WTC11 (cell line): ENCODE measurements at regions not wholly inside any gene's neighbourhood (a gene's known extent, or its start where the extent isn't known, plus 50 kb on each side); places are given as distances from the start of the nearest gene placed in this dataset.

Experiments
- ZNF263 ChIP-seq: sonication (generic); formaldehyde crosslinking; IDR thresholded peaks from 2 replicates; pipeline ENCODE4 v1.8.1; 2022; ENCODE audit warnings: low read depth, mild to moderate bottlenecking, moderate library complexity, missing genetic modification reagents
- ZNF423 ChIP-seq: fragments of 250-450 bp; sonication (Bioruptor Pico); IDR thresholded peaks from 2 replicates; pipeline ENCODE4 v2.1.2; 2022; ENCODE audit warnings: mild to moderate bottlenecking, moderate library complexity
- TF ChIP-seq, protein P1 (sequence below): sonication (generic); formaldehyde crosslinking; IDR thresholded peaks from 2 replicates; pipeline ENCODE4 v1.8.0; 2023; ENCODE audit warnings: missing genetic modification reagents, mild to moderate bottlenecking, borderline replicate concordance
- TF ChIP-seq, protein P2 (sequence below): sonication (generic); formaldehyde crosslinking; IDR thresholded peaks from 2 replicates; pipeline ENCODE4 v1.8.0; 2022; ENCODE audit warnings: mild to moderate bottlenecking, missing genetic modification reagents
- TF ChIP-seq, protein P3 (sequence below): fragments of 250-450 bp; sonication (Bioruptor Pico); IDR thresholded peaks from 2 replicates; pipeline ENCODE4 v1.8.0; 2021; ENCODE audit warnings: mild to moderate bottlenecking
- TF ChIP-seq, protein P4 (sequence below): sonication (generic); formaldehyde crosslinking; IDR thresholded peaks from 2 replicates; pipeline ENCODE4 v1.8.1; 2023; ENCODE audit warnings: mild to moderate bottlenecking, missing genetic modification reagents, borderline replicate concordance
- TF ChIP-seq, protein P5 (sequence below): sonication (generic); formaldehyde crosslinking; IDR thresholded peaks from 2 replicates; pipeline ENCODE4 v1.8.1; 2023; ENCODE audit warnings: mild to moderate bottlenecking, missing genetic modification reagents
- TF ChIP-seq, protein P6 (sequence below): sonication (generic); formaldehyde crosslinking; conservative IDR thresholded peaks from 2 replicates; pipeline ENCODE4 v1.8.1; 2022; ENCODE audit warnings: mild to moderate bottlenecking, missing genetic modification reagents
- TF ChIP-seq, protein P7 (sequence below): sonication (generic); formaldehyde crosslinking; IDR thresholded peaks from 2 replicates; pipeline ENCODE4 v1.8.0; 2022; ENCODE audit warnings: missing genetic modification reagents
- TF ChIP-seq, protein P8 (sequence below): sonication (generic); formaldehyde crosslinking; IDR thresholded peaks from 2 replicates; pipeline ENCODE4 v1.8.0; 2022; ENCODE audit warnings: mild to moderate bottlenecking, missing genetic modification reagents
- TF ChIP-seq, protein P9 (sequence below): fragments of 200-600 bp; IDR thresholded peaks from 2 replicates; pipeline ENCODE4 v1.8.0; 2022; ENCODE audit warnings: antibody characterized with exemption

DNA sequence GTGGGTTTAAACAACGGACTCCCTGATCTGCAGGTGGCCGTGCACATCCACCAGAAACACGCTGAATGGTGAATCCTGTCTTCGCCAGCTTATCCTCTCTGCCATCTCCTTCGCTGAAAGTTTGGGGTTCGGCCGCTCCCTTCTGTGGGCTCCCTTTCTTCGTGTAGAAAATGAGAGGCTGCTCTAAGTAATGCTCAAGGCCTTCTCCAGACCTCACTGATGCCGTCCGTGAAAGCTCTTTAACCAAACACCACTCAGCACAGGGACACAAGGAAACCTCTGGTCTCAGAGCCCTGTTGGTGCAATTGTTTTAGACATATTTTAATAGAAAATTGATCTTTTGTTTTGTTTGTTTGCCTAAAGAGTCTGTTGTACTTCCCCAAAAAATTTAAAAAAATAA is 596.5 kb downstream of the IRX1 start (continued):
- TF ChIP-seq, protein P1, sequence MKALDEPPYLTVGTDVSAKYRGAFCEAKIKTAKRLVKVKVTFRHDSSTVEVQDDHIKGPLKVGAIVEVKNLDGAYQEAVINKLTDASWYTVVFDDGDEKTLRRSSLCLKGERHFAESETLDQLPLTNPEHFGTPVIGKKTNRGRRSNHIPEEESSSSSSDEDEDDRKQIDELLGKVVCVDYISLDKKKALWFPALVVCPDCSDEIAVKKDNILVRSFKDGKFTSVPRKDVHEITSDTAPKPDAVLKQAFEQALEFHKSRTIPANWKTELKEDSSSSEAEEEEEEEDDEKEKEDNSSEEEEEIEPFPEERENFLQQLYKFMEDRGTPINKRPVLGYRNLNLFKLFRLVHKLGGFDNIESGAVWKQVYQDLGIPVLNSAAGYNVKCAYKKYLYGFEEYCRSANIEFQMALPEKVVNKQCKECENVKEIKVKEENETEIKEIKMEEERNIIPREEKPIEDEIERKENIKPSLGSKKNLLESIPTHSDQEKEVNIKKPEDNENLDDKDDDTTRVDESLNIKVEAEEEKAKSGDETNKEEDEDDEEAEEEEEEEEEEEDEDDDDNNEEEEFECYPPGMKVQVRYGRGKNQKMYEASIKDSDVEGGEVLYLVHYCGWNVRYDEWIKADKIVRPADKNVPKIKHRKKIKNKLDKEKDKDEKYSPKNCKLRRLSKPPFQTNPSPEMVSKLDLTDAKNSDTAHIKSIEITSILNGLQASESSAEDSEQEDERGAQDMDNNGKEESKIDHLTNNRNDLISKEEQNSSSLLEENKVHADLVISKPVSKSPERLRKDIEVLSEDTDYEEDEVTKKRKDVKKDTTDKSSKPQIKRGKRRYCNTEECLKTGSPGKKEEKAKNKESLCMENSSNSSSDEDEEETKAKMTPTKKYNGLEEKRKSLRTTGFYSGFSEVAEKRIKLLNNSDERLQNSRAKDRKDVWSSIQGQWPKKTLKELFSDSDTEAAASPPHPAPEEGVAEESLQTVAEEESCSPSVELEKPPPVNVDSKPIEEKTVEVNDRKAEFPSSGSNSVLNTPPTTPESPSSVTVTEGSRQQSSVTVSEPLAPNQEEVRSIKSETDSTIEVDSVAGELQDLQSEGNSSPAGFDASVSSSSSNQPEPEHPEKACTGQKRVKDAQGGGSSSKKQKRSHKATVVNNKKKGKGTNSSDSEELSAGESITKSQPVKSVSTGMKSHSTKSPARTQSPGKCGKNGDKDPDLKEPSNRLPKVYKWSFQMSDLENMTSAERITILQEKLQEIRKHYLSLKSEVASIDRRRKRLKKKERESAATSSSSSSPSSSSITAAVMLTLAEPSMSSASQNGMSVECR (CRISPR knock-in tag) = no peak
- TF ChIP-seq, protein P2, sequence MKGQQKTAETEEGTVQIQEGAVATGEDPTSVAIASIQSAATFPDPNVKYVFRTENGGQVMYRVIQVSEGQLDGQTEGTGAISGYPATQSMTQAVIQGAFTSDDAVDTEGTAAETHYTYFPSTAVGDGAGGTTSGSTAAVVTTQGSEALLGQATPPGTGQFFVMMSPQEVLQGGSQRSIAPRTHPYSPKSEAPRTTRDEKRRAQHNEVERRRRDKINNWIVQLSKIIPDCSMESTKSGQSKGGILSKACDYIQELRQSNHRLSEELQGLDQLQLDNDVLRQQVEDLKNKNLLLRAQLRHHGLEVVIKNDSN (CRISPR knock-in tag) = no peak
- TF ChIP-seq ZNF423 (CRISPR knock-in tag) = no peak
- no peak for TF ChIP-seq ZNF263 (CRISPR knock-in tag)
- TF ChIP-seq, protein P3, sequence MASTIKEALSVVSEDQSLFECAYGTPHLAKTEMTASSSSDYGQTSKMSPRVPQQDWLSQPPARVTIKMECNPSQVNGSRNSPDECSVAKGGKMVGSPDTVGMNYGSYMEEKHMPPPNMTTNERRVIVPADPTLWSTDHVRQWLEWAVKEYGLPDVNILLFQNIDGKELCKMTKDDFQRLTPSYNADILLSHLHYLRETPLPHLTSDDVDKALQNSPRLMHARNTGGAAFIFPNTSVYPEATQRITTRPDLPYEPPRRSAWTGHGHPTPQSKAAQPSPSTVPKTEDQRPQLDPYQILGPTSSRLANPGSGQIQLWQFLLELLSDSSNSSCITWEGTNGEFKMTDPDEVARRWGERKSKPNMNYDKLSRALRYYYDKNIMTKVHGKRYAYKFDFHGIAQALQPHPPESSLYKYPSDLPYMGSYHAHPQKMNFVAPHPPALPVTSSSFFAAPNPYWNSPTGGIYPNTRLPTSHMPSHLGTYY (CRISPR knock-in tag) = no peak
- TF ChIP-seq, protein P4, sequence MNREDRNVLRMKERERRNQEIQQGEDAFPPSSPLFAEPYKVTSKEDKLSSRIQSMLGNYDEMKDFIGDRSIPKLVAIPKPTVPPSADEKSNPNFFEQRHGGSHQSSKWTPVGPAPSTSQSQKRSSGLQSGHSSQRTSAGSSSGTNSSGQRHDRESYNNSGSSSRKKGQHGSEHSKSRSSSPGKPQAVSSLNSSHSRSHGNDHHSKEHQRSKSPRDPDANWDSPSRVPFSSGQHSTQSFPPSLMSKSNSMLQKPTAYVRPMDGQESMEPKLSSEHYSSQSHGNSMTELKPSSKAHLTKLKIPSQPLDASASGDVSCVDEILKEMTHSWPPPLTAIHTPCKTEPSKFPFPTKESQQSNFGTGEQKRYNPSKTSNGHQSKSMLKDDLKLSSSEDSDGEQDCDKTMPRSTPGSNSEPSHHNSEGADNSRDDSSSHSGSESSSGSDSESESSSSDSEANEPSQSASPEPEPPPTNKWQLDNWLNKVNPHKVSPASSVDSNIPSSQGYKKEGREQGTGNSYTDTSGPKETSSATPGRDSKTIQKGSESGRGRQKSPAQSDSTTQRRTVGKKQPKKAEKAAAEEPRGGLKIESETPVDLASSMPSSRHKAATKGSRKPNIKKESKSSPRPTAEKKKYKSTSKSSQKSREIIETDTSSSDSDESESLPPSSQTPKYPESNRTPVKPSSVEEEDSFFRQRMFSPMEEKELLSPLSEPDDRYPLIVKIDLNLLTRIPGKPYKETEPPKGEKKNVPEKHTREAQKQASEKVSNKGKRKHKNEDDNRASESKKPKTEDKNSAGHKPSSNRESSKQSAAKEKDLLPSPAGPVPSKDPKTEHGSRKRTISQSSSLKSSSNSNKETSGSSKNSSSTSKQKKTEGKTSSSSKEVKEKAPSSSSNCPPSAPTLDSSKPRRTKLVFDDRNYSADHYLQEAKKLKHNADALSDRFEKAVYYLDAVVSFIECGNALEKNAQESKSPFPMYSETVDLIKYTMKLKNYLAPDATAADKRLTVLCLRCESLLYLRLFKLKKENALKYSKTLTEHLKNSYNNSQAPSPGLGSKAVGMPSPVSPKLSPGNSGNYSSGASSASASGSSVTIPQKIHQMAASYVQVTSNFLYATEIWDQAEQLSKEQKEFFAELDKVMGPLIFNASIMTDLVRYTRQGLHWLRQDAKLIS (CRISPR knock-in tag) = no peak
- TF ChIP-seq, protein P5, sequence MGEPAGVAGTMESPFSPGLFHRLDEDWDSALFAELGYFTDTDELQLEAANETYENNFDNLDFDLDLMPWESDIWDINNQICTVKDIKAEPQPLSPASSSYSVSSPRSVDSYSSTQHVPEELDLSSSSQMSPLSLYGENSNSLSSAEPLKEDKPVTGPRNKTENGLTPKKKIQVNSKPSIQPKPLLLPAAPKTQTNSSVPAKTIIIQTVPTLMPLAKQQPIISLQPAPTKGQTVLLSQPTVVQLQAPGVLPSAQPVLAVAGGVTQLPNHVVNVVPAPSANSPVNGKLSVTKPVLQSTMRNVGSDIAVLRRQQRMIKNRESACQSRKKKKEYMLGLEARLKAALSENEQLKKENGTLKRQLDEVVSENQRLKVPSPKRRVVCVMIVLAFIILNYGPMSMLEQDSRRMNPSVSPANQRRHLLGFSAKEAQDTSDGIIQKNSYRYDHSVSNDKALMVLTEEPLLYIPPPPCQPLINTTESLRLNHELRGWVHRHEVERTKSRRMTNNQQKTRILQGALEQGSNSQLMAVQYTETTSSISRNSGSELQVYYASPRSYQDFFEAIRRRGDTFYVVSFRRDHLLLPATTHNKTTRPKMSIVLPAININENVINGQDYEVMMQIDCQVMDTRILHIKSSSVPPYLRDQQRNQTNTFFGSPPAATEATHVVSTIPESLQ (CRISPR knock-in tag) = no peak
- TF ChIP-seq, protein P6, sequence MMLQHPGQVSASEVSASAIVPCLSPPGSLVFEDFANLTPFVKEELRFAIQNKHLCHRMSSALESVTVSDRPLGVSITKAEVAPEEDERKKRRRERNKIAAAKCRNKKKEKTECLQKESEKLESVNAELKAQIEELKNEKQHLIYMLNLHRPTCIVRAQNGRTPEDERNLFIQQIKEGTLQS (CRISPR knock-in tag) = no peak
- TF ChIP-seq, protein P7, sequence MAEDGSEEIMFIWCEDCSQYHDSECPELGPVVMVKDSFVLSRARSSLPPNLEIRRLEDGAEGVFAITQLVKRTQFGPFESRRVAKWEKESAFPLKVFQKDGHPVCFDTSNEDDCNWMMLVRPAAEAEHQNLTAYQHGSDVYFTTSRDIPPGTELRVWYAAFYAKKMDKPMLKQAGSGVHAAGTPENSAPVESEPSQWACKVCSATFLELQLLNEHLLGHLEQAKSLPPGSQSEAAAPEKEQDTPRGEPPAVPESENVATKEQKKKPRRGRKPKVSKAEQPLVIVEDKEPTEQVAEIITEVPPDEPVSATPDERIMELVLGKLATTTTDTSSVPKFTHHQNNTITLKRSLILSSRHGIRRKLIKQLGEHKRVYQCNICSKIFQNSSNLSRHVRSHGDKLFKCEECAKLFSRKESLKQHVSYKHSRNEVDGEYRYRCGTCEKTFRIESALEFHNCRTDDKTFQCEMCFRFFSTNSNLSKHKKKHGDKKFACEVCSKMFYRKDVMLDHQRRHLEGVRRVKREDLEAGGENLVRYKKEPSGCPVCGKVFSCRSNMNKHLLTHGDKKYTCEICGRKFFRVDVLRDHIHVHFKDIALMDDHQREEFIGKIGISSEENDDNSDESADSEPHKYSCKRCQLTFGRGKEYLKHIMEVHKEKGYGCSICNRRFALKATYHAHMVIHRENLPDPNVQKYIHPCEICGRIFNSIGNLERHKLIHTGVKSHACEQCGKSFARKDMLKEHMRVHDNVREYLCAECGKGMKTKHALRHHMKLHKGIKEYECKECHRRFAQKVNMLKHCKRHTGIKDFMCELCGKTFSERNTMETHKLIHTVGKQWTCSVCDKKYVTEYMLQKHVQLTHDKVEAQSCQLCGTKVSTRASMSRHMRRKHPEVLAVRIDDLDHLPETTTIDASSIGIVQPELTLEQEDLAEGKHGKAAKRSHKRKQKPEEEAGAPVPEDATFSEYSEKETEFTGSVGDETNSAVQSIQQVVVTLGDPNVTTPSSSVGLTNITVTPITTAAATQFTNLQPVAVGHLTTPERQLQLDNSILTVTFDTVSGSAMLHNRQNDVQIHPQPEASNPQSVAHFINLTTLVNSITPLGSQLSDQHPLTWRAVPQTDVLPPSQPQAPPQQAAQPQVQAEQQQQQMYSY (CRISPR knock-in tag) = no peak
- TF ChIP-seq, protein P8, sequence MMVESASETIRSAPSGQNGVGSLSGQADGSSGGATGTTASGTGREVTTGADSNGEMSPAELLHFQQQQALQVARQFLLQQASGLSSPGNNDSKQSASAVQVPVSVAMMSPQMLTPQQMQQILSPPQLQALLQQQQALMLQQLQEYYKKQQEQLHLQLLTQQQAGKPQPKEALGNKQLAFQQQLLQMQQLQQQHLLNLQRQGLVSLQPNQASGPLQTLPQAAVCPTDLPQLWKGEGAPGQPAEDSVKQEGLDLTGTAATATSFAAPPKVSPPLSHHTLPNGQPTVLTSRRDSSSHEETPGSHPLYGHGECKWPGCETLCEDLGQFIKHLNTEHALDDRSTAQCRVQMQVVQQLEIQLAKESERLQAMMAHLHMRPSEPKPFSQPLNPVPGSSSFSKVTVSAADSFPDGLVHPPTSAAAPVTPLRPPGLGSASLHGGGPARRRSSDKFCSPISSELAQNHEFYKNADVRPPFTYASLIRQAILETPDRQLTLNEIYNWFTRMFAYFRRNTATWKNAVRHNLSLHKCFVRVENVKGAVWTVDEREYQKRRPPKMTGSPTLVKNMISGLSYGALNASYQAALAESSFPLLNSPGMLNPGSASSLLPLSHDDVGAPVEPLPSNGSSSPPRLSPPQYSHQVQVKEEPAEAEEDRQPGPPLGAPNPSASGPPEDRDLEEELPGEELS (CRISPR knock-in tag) = no peak
- TF ChIP-seq, protein P9, sequence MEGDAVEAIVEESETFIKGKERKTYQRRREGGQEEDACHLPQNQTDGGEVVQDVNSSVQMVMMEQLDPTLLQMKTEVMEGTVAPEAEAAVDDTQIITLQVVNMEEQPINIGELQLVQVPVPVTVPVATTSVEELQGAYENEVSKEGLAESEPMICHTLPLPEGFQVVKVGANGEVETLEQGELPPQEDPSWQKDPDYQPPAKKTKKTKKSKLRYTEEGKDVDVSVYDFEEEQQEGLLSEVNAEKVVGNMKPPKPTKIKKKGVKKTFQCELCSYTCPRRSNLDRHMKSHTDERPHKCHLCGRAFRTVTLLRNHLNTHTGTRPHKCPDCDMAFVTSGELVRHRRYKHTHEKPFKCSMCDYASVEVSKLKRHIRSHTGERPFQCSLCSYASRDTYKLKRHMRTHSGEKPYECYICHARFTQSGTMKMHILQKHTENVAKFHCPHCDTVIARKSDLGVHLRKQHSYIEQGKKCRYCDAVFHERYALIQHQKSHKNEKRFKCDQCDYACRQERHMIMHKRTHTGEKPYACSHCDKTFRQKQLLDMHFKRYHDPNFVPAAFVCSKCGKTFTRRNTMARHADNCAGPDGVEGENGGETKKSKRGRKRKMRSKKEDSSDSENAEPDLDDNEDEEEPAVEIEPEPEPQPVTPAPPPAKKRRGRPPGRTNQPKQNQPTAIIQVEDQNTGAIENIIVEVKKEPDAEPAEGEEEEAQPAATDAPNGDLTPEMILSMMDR = no peak
